ENCODE measurements at regions not wholly inside any gene's neighbourhood (a gene's known extent, or its start where the extent isn't known, plus 50 kb on each side); places are given as distances from the start of the nearest gene placed in this dataset.

DNA sequence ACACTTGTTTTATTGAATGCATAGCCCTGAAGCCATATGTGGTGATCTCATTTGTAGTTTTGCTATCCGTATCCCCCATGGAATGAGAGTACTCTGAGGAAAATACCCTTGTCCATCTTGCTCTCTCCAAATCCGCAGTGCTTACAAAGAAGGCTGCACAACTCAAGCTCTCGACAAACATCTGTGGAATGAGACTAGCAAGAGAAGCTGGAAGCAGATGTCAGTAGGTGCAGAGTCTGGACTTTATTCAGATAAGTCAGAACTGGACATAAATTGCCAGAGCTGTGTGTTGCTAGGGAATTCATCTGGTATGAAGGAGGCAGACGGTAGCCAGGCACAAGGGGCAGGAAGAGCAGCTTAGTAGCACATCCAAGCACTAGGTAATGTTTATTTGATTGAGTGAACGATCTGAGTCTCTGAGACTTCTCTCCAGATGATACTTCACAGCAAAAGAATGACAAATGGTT lies 1046.2 kb downstream of the XPNPEP1 start:
- intact Hi-C loops (cut with micrococcal nuclease), result no loop called here
- H3K36me3 ChIP-seq (ENCODE audit: control insufficient read depth in 1 of 2, insufficient read depth in 2 of 2, low read length in 2 of 2), result no peaks in the 10 kb centered on the region
- TF ChIP-seq EGR1 (IDR thresholded peaks at IDR 0.05; ENCODE audit: low read depth), result no peak
- TF ChIP-seq, protein P1, sequence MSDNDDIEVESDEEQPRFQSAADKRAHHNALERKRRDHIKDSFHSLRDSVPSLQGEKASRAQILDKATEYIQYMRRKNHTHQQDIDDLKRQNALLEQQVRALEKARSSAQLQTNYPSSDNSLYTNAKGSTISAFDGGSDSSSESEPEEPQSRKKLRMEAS (IDR thresholded peaks at IDR 0.05), result no peak
- TF ChIP-seq SIN3A (IDR thresholded peaks at IDR 0.05; ENCODE audit: low read depth), result no peak
- TF ChIP-seq CBX3 (IDR thresholded peaks at IDR 0.05; ENCODE audit: low read depth), result no peak
- TF ChIP-seq, protein P2, sequence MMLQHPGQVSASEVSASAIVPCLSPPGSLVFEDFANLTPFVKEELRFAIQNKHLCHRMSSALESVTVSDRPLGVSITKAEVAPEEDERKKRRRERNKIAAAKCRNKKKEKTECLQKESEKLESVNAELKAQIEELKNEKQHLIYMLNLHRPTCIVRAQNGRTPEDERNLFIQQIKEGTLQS (IDR thresholded peaks at IDR 0.05), result no peak
- no peak for TF ChIP-seq POLR2AphosphoS5 (IDR thresholded peaks at IDR 0.05; ENCODE audit: low read depth, low read length)
- no peak for TF ChIP-seq FOSL1 (IDR thresholded peaks at IDR 0.05; ENCODE audit: low read depth)
- no peak for TF ChIP-seq JUND (IDR thresholded peaks at IDR 0.05)
- TF ChIP-seq SP1 (IDR thresholded peaks at IDR 0.05; ENCODE audit: low read depth), result no peak
- TF ChIP-seq, protein P3, sequence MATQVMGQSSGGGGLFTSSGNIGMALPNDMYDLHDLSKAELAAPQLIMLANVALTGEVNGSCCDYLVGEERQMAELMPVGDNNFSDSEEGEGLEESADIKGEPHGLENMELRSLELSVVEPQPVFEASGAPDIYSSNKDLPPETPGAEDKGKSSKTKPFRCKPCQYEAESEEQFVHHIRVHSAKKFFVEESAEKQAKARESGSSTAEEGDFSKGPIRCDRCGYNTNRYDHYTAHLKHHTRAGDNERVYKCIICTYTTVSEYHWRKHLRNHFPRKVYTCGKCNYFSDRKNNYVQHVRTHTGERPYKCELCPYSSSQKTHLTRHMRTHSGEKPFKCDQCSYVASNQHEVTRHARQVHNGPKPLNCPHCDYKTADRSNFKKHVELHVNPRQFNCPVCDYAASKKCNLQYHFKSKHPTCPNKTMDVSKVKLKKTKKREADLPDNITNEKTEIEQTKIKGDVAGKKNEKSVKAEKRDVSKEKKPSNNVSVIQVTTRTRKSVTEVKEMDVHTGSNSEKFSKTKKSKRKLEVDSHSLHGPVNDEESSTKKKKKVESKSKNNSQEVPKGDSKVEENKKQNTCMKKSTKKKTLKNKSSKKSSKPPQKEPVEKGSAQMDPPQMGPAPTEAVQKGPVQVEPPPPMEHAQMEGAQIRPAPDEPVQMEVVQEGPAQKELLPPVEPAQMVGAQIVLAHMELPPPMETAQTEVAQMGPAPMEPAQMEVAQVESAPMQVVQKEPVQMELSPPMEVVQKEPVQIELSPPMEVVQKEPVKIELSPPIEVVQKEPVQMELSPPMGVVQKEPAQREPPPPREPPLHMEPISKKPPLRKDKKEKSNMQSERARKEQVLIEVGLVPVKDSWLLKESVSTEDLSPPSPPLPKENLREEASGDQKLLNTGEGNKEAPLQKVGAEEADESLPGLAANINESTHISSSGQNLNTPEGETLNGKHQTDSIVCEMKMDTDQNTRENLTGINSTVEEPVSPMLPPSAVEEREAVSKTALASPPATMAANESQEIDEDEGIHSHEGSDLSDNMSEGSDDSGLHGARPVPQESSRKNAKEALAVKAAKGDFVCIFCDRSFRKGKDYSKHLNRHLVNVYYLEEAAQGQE (IDR thresholded peaks at IDR 0.05; ENCODE audit: low read depth), result no peak
- H3K9ac ChIP-seq (ENCODE audit: low read length), result no peak overlapping the region
- ChIA-PET RAD21 (ENCODE audit: low non-redundant PET in 1 of 2, low total read pairs in 2 of 2, uncharacterized antibody in 2 of 2, unreplicated experiment in 2 of 2) (no interaction called here), POLR2A (no interaction called here), CTCF (no interaction called here)
- H3K4me2 ChIP-seq (ENCODE audit: low read length), result no peak overlapping the region
- H3K27ac ChIP-seq (ENCODE audit: low read depth, low read length), result no peak overlapping the region
- DNase-seq (ENCODE audit: low read depth, low spot score) (no peak), ATAC-seq (no peak)
- H3K27me3 ChIP-seq (ENCODE audit: insufficient read depth, low read length), result no peaks in the 10 kb centered on the region
- no peaks in the 10 kb centered on the region for H3K4me1 ChIP-seq (ENCODE audit: control insufficient read depth in 1 of 2, insufficient read depth in 2 of 2, low read length in 2 of 2)
- peaks cover 34 to 37% of the 10 kb centered on the region in 2 experiments; a peak in 2 of 4 replicates for H3K9me3 ChIP-seq (ENCODE audit: control insufficient read depth in 1 of 2, insufficient read depth in 1 of 2, low read depth in 1 of 2, low read length in 2 of 2)
- H3K79me2 ChIP-seq (ENCODE audit: insufficient read depth, low read length), result no peaks in the 10 kb centered on the region
- no TSS peak for BruUV-seq (replicated peaks)
- no peak overlapping the region for H3K4me3 ChIP-seq (replicated peaks in 1 of 2; ENCODE audit: low read depth in 1 of 2, low read length in 2 of 2)
- H2AFZ ChIP-seq (ENCODE audit: low read depth, low read length, poor library complexity, severe bottlenecking), result no peak overlapping the region
- no peaks in the 10 kb centered on the region for H4K20me1 ChIP-seq (ENCODE audit: insufficient read depth)
- H3K9me2 ChIP-seq (ENCODE audit: insufficient read depth), result no peaks in the 10 kb centered on the region

All from HCT116 (cell line).